ENCODE measurements at regions not wholly inside any gene's neighbourhood (a gene's known extent, or its start where the extent isn't known, plus 50 kb on each side); places are given as distances from the start of the nearest gene placed in this dataset.
"Not testable (repeated sequence)": the region's sequence is repeated elsewhere in the genome, so short reads cannot be mapped to it uniquely, and the experiment has no call there.

GRCh38 chr11:130536106-130537040 lies 87.9 kb downstream of the ADAMTS15 start:
- Histone ChIP-seq H3K27ac (ENCODE audit: low read depth in 2 of 2, low read length in 1 of 2) (no peak overlapping the region), H3K4me1 (ENCODE audit: control insufficient read depth in 2 of 2, insufficient read depth in 2 of 2, low read length in 1 of 2) (no peaks in the 10 kb centered on the region), H3K9me3 (ENCODE audit: control insufficient read depth in 2 of 2, insufficient read depth in 1 of 2, low read depth in 1 of 2, low read length in 1 of 2) (no peaks in the 10 kb centered on the region), H3K27me3 (ENCODE audit: control insufficient read depth in 1 of 2, insufficient read depth in 2 of 2, low read length in 2 of 2) (no peaks in the 10 kb centered on the region), H3K4me3 (ENCODE audit: low read depth in 1 of 2, low read length in 2 of 2) (no peak overlapping the region), H3K36me3 (ENCODE audit: control insufficient read depth in 2 of 2, insufficient read depth in 2 of 2, low read length in 1 of 2) (no peaks in the 10 kb centered on the region)
- 77 to 80% methylated on average over 11 of the region's 11 CpGs for WGBS, 2 donors

GRCh38 chr11:130539680-130540079 lies 91.2 kb downstream of the ADAMTS15 start:
- H3K9me3 ChIP-seq (ENCODE audit: control insufficient read depth in 2 of 2, insufficient read depth in 1 of 2, low read depth in 1 of 2, low read length in 1 of 2); H3K4me3 ChIP-seq (ENCODE audit: low read depth in 1 of 2, low read length in 2 of 2); H3K27ac ChIP-seq (ENCODE audit: low read depth in 2 of 2, low read length in 1 of 2); H3K4me1 ChIP-seq (ENCODE audit: control insufficient read depth in 2 of 2, insufficient read depth in 2 of 2, low read length in 1 of 2); H3K27me3 ChIP-seq (ENCODE audit: control insufficient read depth in 1 of 2, insufficient read depth in 2 of 2, low read length in 2 of 2); H3K36me3 ChIP-seq (ENCODE audit: control insufficient read depth in 2 of 2, insufficient read depth in 2 of 2, low read length in 1 of 2): not testable (repeated sequence)
- WGBS, 2 donors: 65 to 95% methylated on average over 1 of the region's 1 CpG

GRCh38 chr11:130544266-130544665 lies 95.8 kb downstream of the ADAMTS15 start:
- H3K27me3 ChIP-seq (ENCODE audit: control insufficient read depth in 1 of 2, insufficient read depth in 2 of 2, low read length in 2 of 2): no peaks in the 10 kb centered on the region
- H3K4me1 ChIP-seq (ENCODE audit: control insufficient read depth in 2 of 2, insufficient read depth in 2 of 2, low read length in 1 of 2): peaks cover 0 to 3% of the 10 kb centered on the region in 2 donors
- no peaks in the 10 kb centered on the region for H3K36me3 ChIP-seq (ENCODE audit: control insufficient read depth in 2 of 2, insufficient read depth in 2 of 2, low read length in 1 of 2)
- H3K27ac ChIP-seq (ENCODE audit: low read depth in 2 of 2, low read length in 1 of 2): no peak overlapping the region
- 93 to 94% methylated on average over 2 of the region's 2 CpGs for WGBS, 2 donors
- no peak overlapping the region for H3K4me3 ChIP-seq (ENCODE audit: low read depth in 1 of 2, low read length in 2 of 2)
- no peaks in the 10 kb centered on the region for H3K9me3 ChIP-seq (ENCODE audit: control insufficient read depth in 2 of 2, insufficient read depth in 1 of 2, low read depth in 1 of 2, low read length in 1 of 2)

GRCh38 chr11:130545449-130546072 lies 97.1 kb downstream of the ADAMTS15 start:
- Histone ChIP-seq H3K9me3 (ENCODE audit: control insufficient read depth in 2 of 2, insufficient read depth in 1 of 2, low read depth in 1 of 2, low read length in 1 of 2) (no peaks in the 10 kb centered on the region), H3K36me3 (ENCODE audit: control insufficient read depth in 2 of 2, insufficient read depth in 2 of 2, low read length in 1 of 2) (no peaks in the 10 kb centered on the region), H3K27ac (ENCODE audit: low read depth in 2 of 2, low read length in 1 of 2) (no peak overlapping the region), H3K4me1 (ENCODE audit: control insufficient read depth in 2 of 2, insufficient read depth in 2 of 2, low read length in 1 of 2) (peaks cover 0 to 3% of the 10 kb centered on the region in 2 donors), H3K27me3 (ENCODE audit: control insufficient read depth in 1 of 2, insufficient read depth in 2 of 2, low read length in 2 of 2) (no peaks in the 10 kb centered on the region), H3K4me3 (ENCODE audit: low read depth in 1 of 2, low read length in 2 of 2) (no peak overlapping the region)
- WGBS, 2 donors: 78 to 84% methylated on average over 4 of the region's 4 CpGs

GRCh38 chr11:130546438-130546837 lies 98.0 kb downstream of the ADAMTS15 start:
- H3K9me3 ChIP-seq (ENCODE audit: control insufficient read depth in 2 of 2, insufficient read depth in 1 of 2, low read depth in 1 of 2, low read length in 1 of 2): no peaks in the 10 kb centered on the region
- no peak overlapping the region for H3K27ac ChIP-seq (ENCODE audit: low read depth in 2 of 2, low read length in 1 of 2)
- H3K4me1 ChIP-seq (ENCODE audit: control insufficient read depth in 2 of 2, insufficient read depth in 2 of 2, low read length in 1 of 2): peaks cover 0 to 3% of the 10 kb centered on the region in 2 donors
- WGBS, 2 donors: 89 to 90% methylated on average over 7 of the region's 7 CpGs
- H3K4me3 ChIP-seq (ENCODE audit: low read depth in 1 of 2, low read length in 2 of 2): no peak overlapping the region
- no peaks in the 10 kb centered on the region for H3K36me3 ChIP-seq (ENCODE audit: control insufficient read depth in 2 of 2, insufficient read depth in 2 of 2, low read length in 1 of 2)
- no peaks in the 10 kb centered on the region for H3K27me3 ChIP-seq (ENCODE audit: control insufficient read depth in 1 of 2, insufficient read depth in 2 of 2, low read length in 2 of 2)

- H3K4me1 ChIP-seq (ENCODE audit: control insufficient read depth in 2 of 2, insufficient read depth in 2 of 2, low read length in 1 of 2): peaks cover 0 to 3% of the 10 kb centered on the region in 2 donors
- H3K4me3 ChIP-seq (ENCODE audit: low read depth in 1 of 2, low read length in 2 of 2): no peak overlapping the region
- 90 to 91% methylated on average over 33 of the region's 33 CpGs for WGBS, 2 donors
- H3K27me3 ChIP-seq (ENCODE audit: control insufficient read depth in 1 of 2, insufficient read depth in 2 of 2, low read length in 2 of 2): no peaks in the 10 kb centered on the region
- no peak overlapping the region for H3K27ac ChIP-seq (ENCODE audit: low read depth in 2 of 2, low read length in 1 of 2)
- H3K9me3 ChIP-seq (ENCODE audit: control insufficient read depth in 2 of 2, insufficient read depth in 1 of 2, low read depth in 1 of 2, low read length in 1 of 2): no peaks in the 10 kb centered on the region
- H3K36me3 ChIP-seq (ENCODE audit: control insufficient read depth in 2 of 2, insufficient read depth in 2 of 2, low read length in 1 of 2): no peaks in the 10 kb centered on the region
Measured at GRCh38 chr11:130546901-130547694, 98.7 kb downstream of the ADAMTS15 start.

DNA sequence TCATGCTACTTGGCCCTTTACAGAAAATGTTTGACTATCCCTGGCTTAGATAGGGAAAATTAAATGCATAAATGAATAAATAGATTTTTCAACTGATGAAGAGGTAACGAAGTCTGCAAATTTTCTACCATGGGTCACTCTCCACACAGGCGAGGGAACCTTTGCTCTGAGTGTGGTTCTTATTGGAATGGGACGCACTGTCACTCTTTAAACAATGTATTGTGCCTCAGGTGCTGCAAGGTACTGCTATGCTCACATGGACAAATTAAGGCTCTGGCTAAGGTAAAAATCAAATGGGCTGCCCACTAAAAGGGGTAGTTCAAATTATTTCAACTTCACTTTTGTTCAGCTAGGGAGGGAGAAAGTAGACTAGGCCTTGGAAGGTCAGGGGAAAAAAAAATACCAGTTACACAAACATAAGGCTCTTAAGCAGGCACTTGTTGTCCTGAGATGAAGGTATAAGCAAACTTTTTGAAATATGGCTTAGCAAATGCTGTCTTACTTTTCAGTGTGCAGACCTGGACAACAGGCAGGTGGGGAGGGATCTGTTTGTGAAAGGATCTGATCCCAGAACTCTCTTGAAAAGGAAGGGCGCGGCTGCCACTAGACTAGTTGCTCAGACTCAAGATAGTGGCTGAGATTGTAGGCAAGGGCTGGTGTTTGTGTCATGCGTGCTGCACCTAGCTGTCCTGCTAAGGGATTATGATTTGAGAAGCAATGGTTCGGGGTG lies 99.5 kb downstream of the ADAMTS15 start:
- Histone ChIP-seq H3K27me3 (ENCODE audit: control insufficient read depth in 1 of 2, insufficient read depth in 2 of 2, low read length in 2 of 2) (no peaks in the 10 kb centered on the region), H3K4me3 (ENCODE audit: low read depth in 1 of 2, low read length in 2 of 2) (no peak overlapping the region), H3K9me3 (ENCODE audit: control insufficient read depth in 2 of 2, insufficient read depth in 1 of 2, low read depth in 1 of 2, low read length in 1 of 2) (no peaks in the 10 kb centered on the region), H3K36me3 (ENCODE audit: control insufficient read depth in 2 of 2, insufficient read depth in 2 of 2, low read length in 1 of 2) (no peaks in the 10 kb centered on the region), H3K27ac (ENCODE audit: low read depth in 2 of 2, low read length in 1 of 2) (no peak overlapping the region), H3K4me1 (ENCODE audit: control insufficient read depth in 2 of 2, insufficient read depth in 2 of 2, low read length in 1 of 2) (peaks cover 0 to 3% of the 10 kb centered on the region in 2 donors)
- WGBS, 2 donors: 83 to 87% methylated on average over 7 of the region's 7 CpGs

DNA sequence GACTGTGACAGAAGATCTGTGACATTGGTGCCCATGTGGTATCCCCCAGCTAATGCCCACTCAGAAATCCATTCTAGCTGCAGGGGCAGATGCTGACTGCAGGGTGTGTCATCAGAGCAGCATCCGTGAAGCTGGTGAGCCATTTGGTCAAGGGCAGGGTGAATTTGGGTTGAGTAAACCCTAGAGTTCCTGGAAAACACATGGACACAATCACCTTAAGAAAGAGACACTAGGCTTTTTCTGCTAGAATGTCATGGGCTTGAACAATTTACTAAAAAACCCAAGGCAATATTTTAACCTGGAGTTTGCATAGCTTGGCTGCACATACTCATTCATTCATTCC lies 100.0 kb downstream of the ADAMTS15 start:
- Histone ChIP-seq H3K36me3 (ENCODE audit: control insufficient read depth in 2 of 2, insufficient read depth in 2 of 2, low read length in 1 of 2) (no peaks in the 10 kb centered on the region), H3K4me3 (ENCODE audit: low read depth in 1 of 2, low read length in 2 of 2) (no peak overlapping the region), H3K9me3 (ENCODE audit: control insufficient read depth in 2 of 2, insufficient read depth in 1 of 2, low read depth in 1 of 2, low read length in 1 of 2) (no peaks in the 10 kb centered on the region), H3K27me3 (ENCODE audit: control insufficient read depth in 1 of 2, insufficient read depth in 2 of 2, low read length in 2 of 2) (no peaks in the 10 kb centered on the region), H3K4me1 (ENCODE audit: control insufficient read depth in 2 of 2, insufficient read depth in 2 of 2, low read length in 1 of 2) (peaks cover 0 to 3% of the 10 kb centered on the region in 2 donors), H3K27ac (ENCODE audit: low read depth in 2 of 2, low read length in 1 of 2) (no peak overlapping the region)
- 59 to 75% methylated on average over 1 of the region's 1 CpG for WGBS, 2 donors

DNA sequence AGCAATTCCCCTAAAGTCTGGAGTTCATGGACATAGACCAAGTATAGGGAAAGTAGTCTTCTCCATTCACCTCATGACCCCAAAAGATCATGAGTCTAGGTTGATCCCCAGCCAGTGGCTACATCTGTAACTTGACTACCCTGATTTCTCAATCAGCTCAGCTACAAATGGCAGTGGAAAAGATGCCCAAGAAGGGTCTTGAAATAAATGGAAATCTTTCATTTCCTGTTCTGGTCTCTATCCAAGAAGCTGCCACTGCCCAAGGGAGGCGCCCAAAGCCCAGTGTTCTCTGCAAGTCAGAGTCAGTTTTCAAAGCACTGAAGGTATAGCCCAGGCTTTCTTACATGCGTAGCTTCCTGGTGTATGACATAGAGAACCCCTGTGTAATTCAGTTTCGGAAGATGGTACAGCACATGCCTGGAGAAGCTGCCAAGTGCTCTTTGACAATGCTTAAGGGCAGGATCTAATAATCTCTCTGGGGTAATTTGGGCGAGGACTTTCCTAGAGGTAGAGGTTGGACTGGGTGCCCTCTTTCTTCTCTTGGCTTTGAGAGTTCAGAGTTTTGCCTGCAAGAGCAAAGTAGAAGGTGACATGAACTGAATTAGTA lies 101.1 kb downstream of the ADAMTS15 start:
- peaks cover 0 to 3% of the 10 kb centered on the region in 2 donors for H3K4me1 ChIP-seq (ENCODE audit: control insufficient read depth in 2 of 2, insufficient read depth in 2 of 2, low read length in 1 of 2)
- H3K27ac ChIP-seq (ENCODE audit: low read depth in 2 of 2, low read length in 1 of 2): no peak overlapping the region
- no peaks in the 10 kb centered on the region for H3K36me3 ChIP-seq (ENCODE audit: control insufficient read depth in 2 of 2, insufficient read depth in 2 of 2, low read length in 1 of 2)
- H3K9me3 ChIP-seq (ENCODE audit: control insufficient read depth in 2 of 2, insufficient read depth in 1 of 2, low read depth in 1 of 2, low read length in 1 of 2): no peaks in the 10 kb centered on the region
- 72 to 86% methylated on average over 4 of the region's 4 CpGs for WGBS, 2 donors
- no peak overlapping the region for H3K4me3 ChIP-seq (ENCODE audit: low read depth in 1 of 2, low read length in 2 of 2)
- H3K27me3 ChIP-seq (ENCODE audit: control insufficient read depth in 1 of 2, insufficient read depth in 2 of 2, low read length in 2 of 2): no peaks in the 10 kb centered on the region

Measured in esophagus (tissue), 2 donors.